HTR-8/SVneo (cell line): ENCODE measurements at regions not wholly inside any gene's neighbourhood (a gene's known extent, or its start where the extent isn't known, plus 50 kb on each side); places are given as distances from the start of the nearest gene placed in this dataset.
A peak's percentile ranks its signal among the peaks of the same experiment; 100 is the strongest.
"Not testable (repeated sequence)": the region's sequence is repeated elsewhere in the genome, so short reads cannot be mapped to it uniquely, and the experiment has no call there.

Experiments
- DNase-seq: peaks from one replicate; pipeline ENCODE4 v3.0.0; 2011; ENCODE audit warnings: low spot score, mixed read lengths; ENCODE audit not compliant: insufficient read length
- FAIRE-seq: peaks from 2 replicates; lab custom pipeline; 2011; peaks lifted over from hg19 to GRCh38; lab: Jason Lieb, UNC

DNA sequence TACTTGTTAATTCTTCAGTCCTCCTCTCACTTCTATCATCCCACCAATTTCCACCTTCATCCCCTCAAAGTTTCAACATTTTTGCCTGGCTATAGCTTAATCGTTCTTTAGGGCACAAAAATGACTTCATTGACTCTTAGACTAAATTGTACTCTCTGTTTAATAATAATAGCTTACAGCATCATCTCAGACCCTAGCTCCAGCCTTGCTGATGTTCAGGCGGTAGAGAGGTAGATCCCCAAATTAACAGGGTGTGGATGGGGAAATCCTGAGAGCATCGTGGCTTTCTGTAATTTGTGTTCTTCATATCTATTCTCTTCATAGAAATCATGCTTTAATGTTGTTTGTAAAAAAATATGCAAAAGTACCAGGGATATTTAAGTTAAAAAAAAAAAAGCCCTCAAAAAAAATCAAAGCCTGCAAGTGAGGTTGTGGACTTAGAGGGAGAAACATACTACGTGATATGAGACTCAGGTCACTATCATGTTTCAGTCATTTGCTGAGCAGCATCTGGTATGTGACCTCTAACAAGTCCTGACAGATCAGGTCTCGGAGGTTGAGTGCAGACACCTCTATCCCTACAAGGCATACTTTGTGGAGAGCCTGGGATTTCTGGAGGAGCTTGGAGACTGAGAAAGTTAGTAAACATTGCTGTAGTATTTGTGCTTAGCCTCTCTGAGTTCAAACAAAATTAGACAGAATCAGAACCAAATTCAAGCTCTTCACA is 1063.3 kb upstream of the CITED2 start:
- no peak for DNase-seq
- no peak for FAIRE-seq

DNA sequence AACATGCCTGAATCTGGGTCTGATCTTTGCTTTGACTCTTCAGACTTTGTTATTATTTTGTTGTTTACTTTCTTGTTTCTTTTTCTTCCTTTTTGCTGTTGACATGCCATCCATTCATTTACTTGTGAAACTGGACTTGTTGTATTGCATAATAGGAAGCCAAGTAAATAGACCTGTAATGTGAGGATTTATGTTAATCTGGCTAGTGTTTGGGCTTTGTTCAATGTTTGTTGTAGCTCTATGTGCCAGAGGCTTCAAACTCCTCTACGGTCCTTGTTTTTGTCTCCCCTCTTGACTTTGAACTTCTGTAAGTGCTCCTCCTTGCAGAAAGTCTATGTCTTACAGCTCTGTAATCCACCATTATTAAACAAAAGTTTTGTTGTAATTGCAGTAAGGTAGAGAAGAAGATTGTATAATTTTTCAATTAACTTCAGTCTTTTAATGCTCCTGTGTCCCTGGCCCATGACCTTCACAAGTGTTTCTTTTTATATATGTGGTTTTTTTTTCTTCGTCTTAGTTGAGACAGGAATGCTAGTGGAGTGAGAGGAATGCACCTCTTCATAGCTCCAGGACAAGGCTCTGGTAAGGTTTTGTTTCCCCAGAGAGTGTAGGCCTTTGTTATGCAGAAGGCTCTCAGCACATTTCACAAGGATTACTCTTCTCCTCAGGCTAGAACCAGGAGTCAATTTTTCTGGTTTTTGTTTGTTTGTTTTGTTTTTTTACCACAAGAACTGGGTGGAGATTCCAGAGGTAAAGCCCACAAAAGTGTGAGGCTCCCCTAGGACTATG is 1061.8 kb upstream of the CITED2 start:
- FAIRE-seq = no peak

DNA sequence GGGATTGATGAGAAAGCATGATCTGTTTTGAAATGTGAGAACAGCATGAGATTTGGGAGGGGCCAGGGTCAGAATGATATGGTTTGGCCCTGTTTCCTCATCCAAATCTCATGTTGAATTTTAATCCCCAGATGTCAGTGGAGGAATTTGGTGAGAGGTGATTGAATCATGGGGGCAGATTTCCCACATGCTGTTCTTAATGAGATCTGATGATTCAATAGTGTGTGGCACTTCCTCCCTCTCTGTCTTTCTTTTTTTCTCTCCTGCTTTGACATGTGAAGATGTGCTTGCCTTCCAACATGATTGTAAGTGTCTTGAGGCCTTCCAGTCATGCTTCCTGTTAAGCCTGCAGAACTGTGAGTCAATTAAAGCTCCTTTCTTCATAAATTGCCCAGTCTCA is 1060.3 kb upstream of the CITED2 start:
- no peak for FAIRE-seq
- no peak for DNase-seq

More for the DNA sequence above, 1061.8 kb upstream of the CITED2 start:
- no peak for DNase-seq

DNA sequence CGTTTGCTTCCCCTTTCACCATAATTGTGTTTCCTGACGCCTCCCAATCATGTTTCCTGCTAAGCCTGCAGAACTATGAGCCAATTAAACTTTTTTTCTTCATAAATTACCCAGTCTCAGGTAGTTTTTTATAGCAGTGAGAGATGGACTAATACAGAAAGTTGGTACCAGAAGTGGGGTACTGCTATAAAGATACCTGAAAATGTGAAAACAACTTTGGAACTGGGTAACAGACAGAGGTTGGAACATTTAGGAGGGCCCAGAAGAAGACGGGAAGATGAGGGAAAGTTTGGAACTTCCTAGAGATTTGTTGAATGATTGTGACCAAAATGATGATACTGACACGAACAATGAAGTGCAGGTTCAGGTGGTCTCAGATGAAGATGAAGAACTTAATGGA is 1058.6 kb upstream of the CITED2 start:
- no peak for DNase-seq
- no peak for FAIRE-seq

DNA sequence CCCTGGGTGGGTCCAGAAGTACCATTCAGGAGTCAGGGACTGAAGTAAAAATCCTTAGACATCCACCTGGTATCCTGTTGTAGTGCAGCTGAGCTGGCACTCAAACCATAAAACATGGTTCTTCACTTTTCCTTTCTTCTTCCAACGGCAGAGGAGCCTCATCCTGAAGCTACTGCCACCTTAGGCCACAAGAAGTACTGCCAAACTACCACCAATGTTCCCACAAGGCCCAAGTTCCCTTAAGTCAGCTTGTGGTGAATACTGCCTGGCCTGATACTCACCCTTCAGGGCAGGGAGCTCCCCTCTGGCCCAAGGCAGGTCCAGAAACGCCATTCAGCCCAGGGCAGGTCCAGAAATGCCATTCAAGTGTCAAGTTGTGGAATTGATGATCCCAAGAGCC is 1053.4 kb upstream of the CITED2 start:
- DNase-seq = no peak
- FAIRE-seq = no peak

DNA sequence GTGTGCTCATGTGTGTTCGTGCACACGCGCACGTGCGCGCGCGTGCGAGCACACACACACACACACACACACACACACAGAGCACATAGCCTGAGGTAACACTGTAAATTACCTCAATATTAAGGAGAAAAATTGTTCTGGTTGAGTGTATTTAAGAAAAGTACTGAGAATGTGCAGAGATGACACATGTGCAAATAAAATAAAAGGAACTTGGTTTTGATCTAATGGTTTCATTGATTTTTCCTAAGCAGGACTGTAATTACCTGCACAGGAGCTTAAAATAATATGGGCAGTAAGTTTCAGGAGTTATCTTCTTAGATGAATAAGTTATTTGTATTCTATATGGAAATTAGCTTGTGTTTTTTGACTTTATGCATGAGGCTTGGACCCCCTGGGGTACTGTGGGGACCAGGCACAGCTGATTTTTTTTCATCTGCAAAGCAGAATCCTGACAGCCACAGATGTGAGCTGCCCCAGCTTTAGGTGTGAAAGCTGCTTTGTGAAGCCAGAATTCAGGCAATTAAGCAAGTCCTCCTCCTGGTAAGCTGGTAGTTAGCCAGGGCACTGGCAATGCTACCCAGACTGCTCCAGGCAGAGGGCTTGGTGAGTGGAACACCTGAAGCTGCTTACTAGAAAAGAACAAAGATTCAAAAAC is 1040.6 kb upstream of the CITED2 start:
- no peak for DNase-seq
- no peak for FAIRE-seq

DNA sequence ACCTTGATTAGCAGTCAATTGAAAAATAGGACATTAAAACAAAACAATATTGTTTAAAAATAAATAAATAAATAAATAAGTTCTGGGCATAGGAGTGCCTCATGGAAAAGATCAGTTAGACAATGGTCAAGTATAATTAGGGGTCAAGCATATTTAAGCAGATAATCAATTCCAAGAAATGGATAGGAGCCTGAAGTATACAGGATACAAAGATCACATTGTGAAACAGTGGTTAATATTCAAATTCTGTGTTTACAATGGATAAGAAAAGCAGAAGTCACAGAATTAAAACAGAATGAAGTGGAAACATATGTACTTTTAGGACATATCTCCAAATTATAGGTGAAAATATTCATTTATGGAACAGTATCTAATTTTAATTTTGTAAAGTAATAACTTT is 1028.6 kb upstream of the CITED2 start:
- no peak for FAIRE-seq
- no peak for DNase-seq

DNA sequence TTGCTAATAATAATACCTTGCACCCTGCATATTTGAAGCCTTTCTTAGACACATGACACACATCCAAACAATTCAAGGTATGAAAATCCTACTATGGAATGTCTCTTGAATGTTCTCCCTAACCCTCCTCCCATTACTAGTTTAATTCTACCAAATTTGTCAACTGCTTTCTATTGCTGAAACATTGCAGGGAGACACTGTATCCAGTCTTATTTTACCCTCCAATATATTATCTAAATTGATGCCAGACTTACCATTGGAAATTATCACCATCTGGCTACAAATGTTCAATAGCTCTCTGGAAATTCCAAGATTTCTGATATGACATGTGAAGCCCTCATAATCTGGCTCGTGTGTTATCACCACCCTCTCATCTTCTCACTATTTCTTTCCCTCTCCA is 1027.3 kb upstream of the CITED2 start:
- DNase-seq (no peak), FAIRE-seq (peak; percentile 9)

DNA sequence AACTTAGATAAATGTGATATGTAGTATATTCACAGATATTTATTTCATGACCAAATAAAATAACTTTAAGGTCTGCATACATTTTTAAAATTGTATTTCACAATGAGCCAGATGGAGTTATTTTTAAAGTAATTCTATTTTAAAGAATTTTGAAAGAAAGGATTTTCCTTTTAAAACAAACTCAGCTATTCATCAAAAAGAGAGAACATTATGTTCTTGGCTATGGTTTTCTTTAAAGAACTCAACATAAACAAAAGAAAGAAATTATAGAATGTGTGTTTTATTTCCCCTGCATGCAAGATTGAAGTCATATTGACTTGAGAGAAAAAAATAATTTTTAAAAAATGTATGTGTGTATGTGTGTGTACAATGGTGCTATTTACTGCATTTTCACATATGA is 1023.6 kb upstream of the CITED2 start:
- DNase-seq (no peak), FAIRE-seq (no peak)

DNA sequence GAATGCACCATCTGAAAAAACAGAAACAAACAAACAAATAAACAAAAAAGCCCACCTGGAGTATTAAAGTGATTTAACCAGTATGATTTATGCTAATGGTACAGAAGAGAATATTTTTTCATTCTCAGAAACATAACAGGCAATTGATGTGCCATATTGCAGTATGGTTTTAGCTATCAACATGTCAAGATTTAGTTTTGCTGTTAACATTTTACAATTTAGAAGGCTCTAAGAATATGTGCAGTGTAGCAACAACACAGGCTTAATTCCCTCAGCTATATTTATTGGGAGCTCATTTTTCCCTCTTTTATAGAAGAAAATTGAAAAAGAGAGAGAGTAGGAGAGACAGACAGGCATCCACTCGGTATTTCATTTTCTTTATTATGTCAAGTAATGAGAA is 1022.7 kb upstream of the CITED2 start:
- DNase-seq (no peak), FAIRE-seq (no peak)

DNA sequence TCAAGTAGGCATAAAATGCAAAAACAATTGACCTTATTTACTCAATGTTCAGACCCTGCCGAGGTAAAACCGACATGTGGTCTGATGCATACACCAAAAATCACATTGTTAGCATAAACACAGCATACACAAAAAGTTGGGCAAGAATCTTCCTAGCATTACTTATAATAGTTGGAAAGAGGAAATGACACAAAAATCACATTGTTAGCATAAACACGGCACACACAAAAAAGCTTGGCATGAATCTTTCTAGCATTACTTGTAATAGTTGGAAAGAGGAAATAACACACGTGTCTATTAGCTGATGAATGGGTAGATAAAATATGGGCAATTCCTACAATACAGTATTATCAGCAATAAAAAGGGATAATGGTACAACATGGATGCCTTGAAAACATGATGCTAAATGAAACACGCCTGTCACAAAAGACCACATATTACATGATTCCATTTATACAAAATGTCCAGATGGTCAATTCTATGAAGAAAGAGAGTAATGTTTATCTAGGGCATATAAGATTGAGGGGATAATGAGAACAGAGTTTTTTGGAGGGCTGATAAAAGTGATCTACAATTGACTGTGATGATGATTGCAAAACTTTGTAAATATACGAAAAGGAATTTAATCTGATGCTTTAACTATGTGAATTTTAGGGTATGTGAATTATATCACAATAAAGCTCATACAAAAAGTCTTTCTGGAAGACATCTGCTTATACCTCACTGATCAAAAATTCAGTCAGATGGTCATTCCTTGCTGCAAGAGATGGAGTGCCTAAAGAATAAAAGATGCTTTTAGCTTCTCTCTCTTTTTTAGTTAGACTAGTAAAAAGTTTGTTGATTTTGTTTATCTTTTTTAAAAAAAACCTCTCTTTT is 1019.5 kb upstream of the CITED2 start:
- no peak for FAIRE-seq

DNA sequence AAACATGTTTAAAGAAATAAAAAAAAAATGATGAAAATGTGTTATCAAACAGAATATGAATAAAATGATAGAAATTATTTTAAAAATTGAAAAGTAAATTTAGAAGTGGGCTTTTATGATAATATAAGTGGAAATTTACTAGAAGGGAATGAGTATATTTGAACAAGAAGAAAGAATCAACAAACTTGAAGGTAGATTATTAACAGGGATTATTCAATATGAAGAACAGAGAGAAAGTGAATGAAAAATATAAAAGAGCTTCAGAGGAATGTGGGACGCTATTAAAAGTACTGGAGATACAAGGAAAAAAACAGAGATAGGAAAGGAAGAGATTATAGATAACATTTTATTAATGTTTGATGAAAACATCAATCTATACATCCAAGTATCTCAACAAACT is 1014.4 kb upstream of the CITED2 start:
- DNase-seq = no peak

More for the DNA sequence above, 1019.5 kb upstream of the CITED2 start:
- no peak for DNase-seq

DNA sequence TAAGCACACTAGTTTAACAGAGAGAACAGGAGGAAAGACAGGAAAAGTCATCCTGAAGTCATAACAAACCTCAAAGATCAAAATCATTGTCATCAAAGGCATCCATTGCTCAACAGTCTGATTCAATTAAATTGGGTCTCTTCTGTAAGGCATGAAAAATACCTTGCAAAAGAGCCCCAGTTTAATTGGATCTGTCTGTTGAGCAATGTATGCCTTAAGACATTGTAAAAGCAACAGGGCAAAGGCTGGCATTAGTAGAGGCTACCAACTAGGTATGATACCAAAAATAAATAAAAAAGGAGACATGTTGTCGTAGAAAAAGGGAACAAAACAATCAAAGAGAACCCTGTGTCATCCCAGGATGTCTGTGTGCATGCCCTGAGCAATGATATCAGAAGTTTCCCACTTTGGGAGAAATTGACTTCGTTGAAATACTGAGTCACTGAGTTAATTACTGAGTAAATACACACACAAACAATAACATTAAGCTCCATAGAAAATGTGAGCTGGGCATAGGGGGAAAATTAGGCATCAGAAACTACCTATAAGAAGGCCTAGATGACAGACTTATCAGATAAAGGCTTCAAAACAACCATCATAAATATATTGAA is 1013.8 kb upstream of the CITED2 start:
- FAIRE-seq (no peak), DNase-seq (no peak)

More for the DNA sequence above, 1014.4 kb upstream of the CITED2 start:
- FAIRE-seq = no peak

DNA sequence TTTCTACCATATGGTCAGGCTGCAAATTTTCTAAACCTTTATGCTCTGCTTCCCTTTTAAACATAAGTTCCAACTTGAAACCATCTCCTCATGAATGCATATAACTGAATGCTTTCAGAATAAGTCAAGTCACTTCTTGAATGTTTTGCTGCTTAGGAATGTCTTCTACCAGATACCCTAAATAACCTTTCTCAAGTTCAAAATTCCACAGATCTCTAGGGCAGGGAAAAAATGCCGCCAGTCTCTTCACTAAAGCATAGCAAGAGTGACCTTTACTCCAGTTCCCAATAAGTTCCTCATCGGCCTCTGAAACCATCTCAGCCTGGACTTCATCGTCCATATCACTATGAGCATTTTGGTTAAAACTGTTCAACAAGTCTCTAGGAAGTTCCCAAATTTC is 1011.2 kb upstream of the CITED2 start:
- DNase-seq = no peak
- no peak for FAIRE-seq

DNA sequence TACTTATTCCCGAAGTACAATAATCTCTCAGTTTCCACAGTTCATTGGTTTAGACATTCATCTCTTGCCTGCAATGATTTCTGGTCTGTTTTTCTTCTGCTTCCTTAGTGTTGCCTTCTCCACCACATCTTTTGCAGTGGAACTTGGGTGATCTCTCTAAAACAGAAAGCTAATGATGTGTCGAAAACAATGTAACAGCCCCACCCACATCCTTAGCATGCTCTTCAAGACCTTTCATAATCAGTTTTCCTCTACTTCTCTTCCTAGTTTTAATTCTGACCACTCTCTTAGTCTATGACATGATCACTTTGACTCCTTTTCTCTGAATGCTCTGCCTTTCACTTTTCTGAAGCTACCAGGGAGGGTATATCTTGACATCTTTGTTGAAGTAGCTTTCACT is 1007.9 kb upstream of the CITED2 start:
- FAIRE-seq = no peak

DNA sequence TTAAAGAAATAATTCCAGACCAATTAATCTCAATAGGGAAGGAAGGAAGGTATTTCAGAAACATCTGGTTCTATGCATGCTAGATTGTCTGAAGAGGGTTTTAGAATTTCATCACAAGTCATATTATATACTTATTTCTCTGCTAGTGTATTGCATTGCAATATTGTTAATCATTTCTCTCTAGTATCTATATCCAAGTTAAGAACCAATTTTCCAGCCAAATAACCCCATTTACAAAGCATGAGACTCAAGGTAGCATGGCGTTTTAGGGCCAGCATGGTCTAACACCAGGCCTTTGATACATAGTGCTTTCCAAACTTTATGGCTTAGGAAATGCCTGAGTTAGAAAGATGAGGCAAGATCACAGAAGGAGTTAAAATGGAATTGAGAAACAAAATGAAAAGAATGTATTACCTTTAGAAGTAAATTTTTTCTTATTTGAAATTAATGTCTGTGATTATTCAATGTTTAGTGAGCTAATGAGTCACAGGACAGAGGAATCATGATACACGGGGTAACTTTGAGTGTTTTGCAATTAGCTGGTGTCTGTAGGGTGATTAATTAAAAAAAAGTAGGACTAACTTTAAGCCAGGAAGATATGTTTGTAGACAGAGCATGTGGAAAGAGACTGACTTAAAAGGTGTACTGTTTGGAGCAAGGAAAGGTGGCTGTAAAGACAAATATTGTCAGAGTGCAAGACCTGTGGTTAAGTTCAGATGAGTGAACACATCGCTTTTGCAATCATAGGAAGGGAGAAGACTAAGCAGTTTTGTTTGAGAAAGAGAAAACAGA is 1006.2 kb upstream of the CITED2 start:
- FAIRE-seq = no peak
- no peak for DNase-seq

More for the DNA sequence above, 1007.9 kb upstream of the CITED2 start:
- DNase-seq = no peak

DNA sequence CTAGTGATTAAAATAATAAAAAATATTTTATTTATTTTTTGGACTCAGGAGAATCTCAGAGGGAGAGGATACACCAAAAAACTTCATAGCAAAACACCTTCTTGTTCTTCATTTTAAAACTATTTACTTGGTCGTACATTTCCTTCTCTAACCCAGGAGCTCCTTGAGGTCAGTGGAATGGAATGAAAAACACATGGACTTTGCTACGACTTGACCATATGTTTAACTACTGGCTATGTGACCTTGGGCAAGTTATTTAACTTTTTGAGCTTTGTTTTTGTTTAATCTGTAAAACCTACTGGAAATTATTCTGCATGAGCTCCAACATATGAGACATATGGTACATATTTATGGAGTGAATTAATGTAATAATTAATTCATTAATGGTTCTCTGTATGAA is 1005.5 kb upstream of the CITED2 start:
- no peak for FAIRE-seq
- DNase-seq = no peak

DNA sequence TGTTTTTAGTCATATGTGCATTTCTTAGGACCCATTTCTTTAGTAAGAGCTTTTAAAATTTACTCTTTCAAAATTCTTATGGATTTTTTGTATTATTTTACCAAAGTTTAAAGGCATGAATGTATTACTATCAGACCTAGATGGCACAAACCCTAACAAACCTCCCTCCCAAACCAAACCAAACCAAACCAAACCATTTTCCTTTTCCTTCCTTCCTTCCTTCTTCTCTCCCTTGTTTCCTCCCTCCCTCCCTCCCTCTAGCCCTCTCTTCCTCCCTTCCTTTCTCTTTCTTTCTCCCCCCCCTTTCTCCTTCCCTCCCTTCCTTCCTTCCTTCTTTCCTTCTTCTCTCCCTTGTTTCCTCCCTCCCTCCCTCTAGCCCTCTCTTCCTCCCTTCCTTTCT is 1001.8 kb upstream of the CITED2 start:
- DNase-seq (no peak), FAIRE-seq (no peak)

DNA sequence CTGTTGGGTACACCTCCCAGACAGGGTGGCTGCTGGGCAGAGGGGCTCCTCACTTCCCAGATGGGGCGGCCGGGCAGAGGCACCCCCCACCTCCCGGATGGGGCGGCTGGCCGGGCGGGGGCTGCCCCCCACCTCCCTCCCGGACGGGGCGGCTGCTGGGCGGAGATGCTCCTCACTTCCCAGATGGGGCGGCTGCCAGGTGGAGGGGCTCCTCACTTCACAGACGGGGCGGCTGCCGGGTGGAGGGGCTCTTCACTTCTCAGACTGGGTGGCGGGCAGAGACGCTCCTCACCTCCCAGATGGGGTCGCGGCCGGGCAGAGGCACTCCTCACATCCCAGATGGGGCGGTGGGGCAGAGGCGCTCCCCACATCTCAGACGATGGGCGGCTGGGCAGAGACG is 999.3 kb upstream of the CITED2 start:
- not testable (repeated sequence) for DNase-seq, FAIRE-seq
